HCT116 (cell line): ENCODE measurements at regions not wholly inside any gene's neighbourhood (a gene's known extent, or its start where the extent isn't known, plus 50 kb on each side); places are given as distances from the start of the nearest gene placed in this dataset.

Experiments used
- ATAC-seq: fragments of 200-7000 bp; cut with Tn5 transposase; 2 replicates; pipeline ENCODE4 v1.9.1; 2020; ENCODE audit warnings: mild to moderate bottlenecking, moderate library complexity
- BruUV-seq: library from RNA; stranded (reverse); fragments of 400-500 nt; replicated peaks from 2 replicates; lab custom pipeline; 2021; lab: Mats Ljungman, UMichigan
- CTCF ChIA-PET: fragments of 300-600 bp; sonication (Branson Sonifier 250); formaldehyde crosslinking; loops from one replicate; lab custom pipeline; 2021; ENCODE audit warnings: antibody characterized with exemption; lab: Charles Lee
- POLR2A ChIA-PET: fragments of 300-600, 350-600 bp; sonication (Branson Sonifier 250); formaldehyde crosslinking; loops from one replicate; lab custom pipeline; 2021; ENCODE audit warnings: antibody characterized with exemption; lab: Charles Lee
- RAD21 ChIA-PET, 2 experiments: fragments of 300-600 bp; sonication (Branson Sonifier 250); formaldehyde crosslinking; loops; one replicate each; lab custom pipeline; 2023; ENCODE audit warnings: low total read pairs in 2 of 2; ENCODE audit not compliant: uncharacterized antibody in 2 of 2, unreplicated experiment in 2 of 2, low non-redundant PET in 1 of 2; lab: Charles Lee
- DNase-seq: peaks from one replicate; pipeline ENCODE4 v3.0.0-alpha.2; 2010; ENCODE audit warnings: low read depth, low spot score
- H2AFZ ChIP-seq: fragments of 200-600 bp; shearing (Covaris generic), sonication (generic); 2 replicates; pipeline ENCODE4 v1.6.1; 2017; ENCODE audit warnings: low read depth, mixed run types, mixed read lengths, antibody characterized with exemption, low read length; ENCODE audit not compliant: poor library complexity, severe bottlenecking
- H3K27ac ChIP-seq: 2 replicates; pipeline ENCODE4 v1.5.1; 2012; ENCODE audit warnings: low read depth, low read length
- H3K27me3 ChIP-seq: fragments of 200-600 bp; sonication (generic); 2 replicates; pipeline ENCODE4 v1.6.1; 2016; ENCODE audit warnings: mixed run types, low read length, mixed read lengths; ENCODE audit not compliant: insufficient read depth
- H3K36me3 ChIP-seq, 2 experiments: fragments of 200-500 bp in 1 of 2; fragments of 200-600 bp in 1 of 2; sonication (Bioruptor generic) in 1 of 2; sonication (generic) in 1 of 2; 2 replicates each; pipeline versions ENCODE4 v1.5.1 to v1.6.1; 2014 to 2016; ENCODE audit warnings: low read length in 2 of 2, inconsistent platforms in 1 of 2, mixed read lengths in 1 of 2, mixed run types in 1 of 2; ENCODE audit not compliant: insufficient read depth in 2 of 2, control insufficient read depth in 1 of 2
- H3K4me1 ChIP-seq, 2 experiments: fragments of 200-600 bp in 1 of 2; sonication (generic) in 1 of 2; 2 replicates each; pipeline versions ENCODE4 v1.5.1 to v1.6.1; 2012 to 2017; ENCODE audit warnings: low read length in 2 of 2, inconsistent platforms in 1 of 2, mild to moderate bottlenecking in 1 of 2, mixed read lengths in 1 of 2, mixed run types in 1 of 2, moderate library complexity in 1 of 2; ENCODE audit not compliant: insufficient read depth in 2 of 2, control insufficient read depth in 1 of 2
- H3K4me2 ChIP-seq: fragments of 200-600 bp; sonication (generic); 2 replicates; pipeline ENCODE4 v1.6.1; 2017; ENCODE audit warnings: mixed run types, low read length, mixed read lengths
- H3K4me3 ChIP-seq, 2 experiments: fragments of 200-600 bp in 1 of 2; sonication (generic) in 1 of 2; replicated peaks in 1 of 2; 2 replicates each; pipeline ENCODE4 v1.5.1; 2011 to 2016; ENCODE audit warnings: low read length in 2 of 2, control low read depth in 1 of 2, low read depth in 1 of 2, mild to moderate bottlenecking in 1 of 2, mixed read lengths in 1 of 2, mixed run types in 1 of 2
- H3K79me2 ChIP-seq: fragments of 200-600 bp; sonication (generic); 2 replicates; pipeline ENCODE4 v1.6.1; 2017; ENCODE audit warnings: mild to moderate bottlenecking, mixed run types, low read length, moderate library complexity, mixed read lengths; ENCODE audit not compliant: insufficient read depth
- H3K9ac ChIP-seq: fragments of 200-600 bp; sonication (generic); 2 replicates; pipeline ENCODE4 v1.6.1; 2016; ENCODE audit warnings: low read length, mixed read lengths
- H3K9me2 ChIP-seq: fragments of 200-600 bp; sonication (generic), shearing (Covaris generic); 2 replicates; pipeline ENCODE4 v1.6.1; 2017; ENCODE audit warnings: mixed run types, mild to moderate bottlenecking, moderate library complexity; ENCODE audit not compliant: insufficient read depth
- H3K9me3 ChIP-seq, 2 experiments: fragments of 200-500 bp in 1 of 2; fragments of 200-600 bp in 1 of 2; sonication (Bioruptor generic) in 1 of 2; sonication (generic) in 1 of 2; 2 replicates each; pipeline ENCODE4 v1.6.1; 2014 to 2017; ENCODE audit warnings: low read length in 2 of 2, mixed read lengths in 2 of 2, inconsistent platforms in 1 of 2, low read depth in 1 of 2, mild to moderate bottlenecking in 1 of 2, mixed run types in 1 of 2, moderate library complexity in 1 of 2; ENCODE audit not compliant: control insufficient read depth in 1 of 2, insufficient read depth in 1 of 2
- H4K20me1 ChIP-seq: fragments of 200-600 bp; sonication (generic), shearing (Covaris generic); 2 replicates; pipeline ENCODE4 v1.6.1; 2017; ENCODE audit warnings: mixed run types, mild to moderate bottlenecking, moderate library complexity; ENCODE audit not compliant: insufficient read depth
- ATF3 ChIP-seq: IDR thresholded peaks from 2 replicates; pipeline ENCODE4 v1.6.1; 2012
- CEBPB ChIP-seq: IDR thresholded peaks from 2 replicates; pipeline ENCODE4 v1.6.1; 2012; ENCODE audit warnings: low read depth
- EGR1 ChIP-seq: IDR thresholded peaks from 2 replicates; pipeline ENCODE4 v1.6.1; 2012; ENCODE audit warnings: low read depth
- ELF1 ChIP-seq: IDR thresholded peaks from 2 replicates; pipeline ENCODE4 v1.6.1; 2012; ENCODE audit warnings: low read depth, borderline replicate concordance
- EZH2phosphoT487 ChIP-seq: fragments of 200-600 bp; IDR thresholded peaks from 2 replicates; pipeline ENCODE4 v1.6.1; 2018; ENCODE audit warnings: antibody characterized with exemption, borderline replicate concordance
- JUND ChIP-seq: IDR thresholded peaks from 2 replicates; pipeline ENCODE4 v1.6.1; 2012
- POLR2A ChIP-seq: IDR thresholded peaks from 2 replicates; pipeline ENCODE4 v1.7.0; 2011; ENCODE audit warnings: borderline replicate concordance; ENCODE audit not compliant: insufficient read depth, insufficient read length; ENCODE audit errors: extremely low read depth
- REST ChIP-seq: IDR thresholded peaks from 2 replicates; pipeline ENCODE4 v1.6.1; 2012; ENCODE audit warnings: low read depth
- SIN3A ChIP-seq: IDR thresholded peaks from 2 replicates; pipeline ENCODE4 v1.6.1; 2012; ENCODE audit warnings: low read depth
- SRF ChIP-seq: IDR thresholded peaks from 2 replicates; pipeline ENCODE4 v1.6.1; 2012; ENCODE audit warnings: low read depth
- TCF7L2 ChIP-seq: IDR thresholded peaks from 2 replicates; pipeline ENCODE4 v1.7.0; 2011; ENCODE audit warnings: borderline replicate concordance, inconsistent platforms; ENCODE audit not compliant: insufficient read depth, insufficient read length; ENCODE audit errors: extremely low read depth
- YY1 ChIP-seq: IDR thresholded peaks from 2 replicates; pipeline ENCODE4 v1.6.1; 2011; ENCODE audit warnings: low read length, low read depth, moderate library complexity, mild to moderate bottlenecking; ENCODE audit not compliant: insufficient replicate concordance; ENCODE audit errors: extremely low read depth
- ZBTB33 ChIP-seq: IDR thresholded peaks from 2 replicates; pipeline ENCODE4 v1.6.1; 2011; ENCODE audit warnings: mild to moderate bottlenecking, low read length, moderate library complexity; ENCODE audit not compliant: insufficient replicate concordance; ENCODE audit errors: extremely low read depth
- intact Hi-C: fragments of 100-400 bp; cut with micrococcal nuclease; formaldehyde crosslinking; loops from 2 replicates; pipeline ENCODE4 v1.10.0; 2022

GRCh38 chrX:40488296-40488695, 92.5 kb upstream of the ATP6AP2 start:
- Histone ChIP-seq H4K20me1 (no peaks in the 10 kb centered on the region), H3K9me3 (no peaks in the 10 kb centered on the region), H3K27me3 (no peaks in the 10 kb centered on the region), H3K27ac (no peak overlapping the region), H3K4me1 (no peaks in the 10 kb centered on the region), H3K4me3 (no peak overlapping the region), H3K36me3 (no peaks in the 10 kb centered on the region), H3K9me2 (no peaks in the 10 kb centered on the region), H3K79me2 (no peaks in the 10 kb centered on the region), H3K9ac (no peak overlapping the region), H3K4me2 (no peak overlapping the region), H2AFZ (no peak overlapping the region)
- ChIA-PET POLR2A (no interaction called here), RAD21 (no interaction called here), CTCF (interaction anchor here (0.6 kb wide), 1 partner anchor 90 kb away, joined by 6 read pairs; no protein-coding TSS in a partner anchor)
- DNase-seq, result no peak
- intact Hi-C loops, result no loop called here
- no peak for ATAC-seq
- TF ChIP-seq ATF3, result no peak
- no peak for TF ChIP-seq TCF7L2
- no peak for TF ChIP-seq EGR1
- no peak for TF ChIP-seq CEBPB
- TF ChIP-seq JUND, result no peak
- TF ChIP-seq SRF, result no peak
- no peak for TF ChIP-seq EZH2phosphoT487
- TF ChIP-seq ZBTB33, result no peak
- no peak for TF ChIP-seq SIN3A
- TF ChIP-seq YY1, result no peak
- no peak for TF ChIP-seq POLR2A
- TF ChIP-seq ELF1, result no peak
- TF ChIP-seq REST, result no peak
- BruUV-seq, result no TSS peak
